ENCODE measurements at regions not wholly inside any gene's neighbourhood (a gene's known extent, or its start where the extent isn't known, plus 50 kb on each side); places are given as distances from the start of the nearest gene placed in this dataset.

- no peak for TF ChIP-seq ZNF687 (IDR thresholded peaks at IDR 0.05)
- no peak for TF ChIP-seq SMARCA5 (IDR thresholded peaks at IDR 0.05)
- TF ChIP-seq PAX5 (IDR thresholded peaks at IDR 0.05; ENCODE audit: borderline replicate concordance, low read depth, low read length), result no peak
These were observed 404.7 kb downstream of the BCL11A start (continued) for GRCh38 chr2:60148716-60149115.

- no peaks in the 10 kb centered on the region for H4K20me1 ChIP-seq (ENCODE audit: control insufficient read depth, insufficient read depth)
- intact Hi-C loops (cut with micrococcal nuclease; ENCODE audit: unreplicated experiment) (no loop called here), in situ Hi-C loops (cut with MboI) (no loop called here)
- no peak overlapping the region for H2AFZ ChIP-seq (ENCODE audit: control insufficient read depth, low read depth, low read length)
- no peak overlapping the region for H3K4me3 ChIP-seq
- no peak overlapping the region for H3K27ac ChIP-seq (ENCODE audit: control insufficient read depth, insufficient read depth)
- no peaks in the 10 kb centered on the region for H3K79me2 ChIP-seq (ENCODE audit: control insufficient read depth, insufficient read depth, low read length)
- H3K9ac ChIP-seq (ENCODE audit: control insufficient read depth, insufficient read depth, low read length), result no peak overlapping the region
- ChIA-PET POLR2A (no interaction called here), SMC1A (ENCODE audit: uncharacterized antibody, unreplicated experiment) (no interaction called here), RAD21 (ENCODE audit: unreplicated experiment) (no interaction called here), CTCF (no interaction called here)
- no peaks in the 10 kb centered on the region for H3K27me3 ChIP-seq (replicated peaks in 1 of 2; ENCODE audit: control insufficient read depth in 2 of 2, insufficient read depth in 2 of 2, low read length in 1 of 2)
- 20% methylated on average over 3 of the region's 3 CpGs for WGBS (ENCODE audit: insufficient coverage, insufficient replicate concordance, low lambda C conversion rate, missing lambda C conversion rate)
- no peak for DNase-seq (ENCODE audit: low read depth, low spot score)
- no peaks in the 10 kb centered on the region for H3K4me1 ChIP-seq (ENCODE audit: control insufficient read depth, insufficient read depth, low read length)
- no peak for FAIRE-seq
- BruUV-seq (replicated peaks), result no TSS peak
- no peak for TF ChIP-seq WRNIP1 (IDR thresholded peaks at IDR 0.05; ENCODE audit: borderline replicate concordance, low read depth, low read length)
- TF ChIP-seq ZNF217 (IDR thresholded peaks at IDR 0.05), result no peak
- no peak for TF ChIP-seq DPF2 (IDR thresholded peaks at IDR 0.05)
- TF ChIP-seq, protein P1, sequence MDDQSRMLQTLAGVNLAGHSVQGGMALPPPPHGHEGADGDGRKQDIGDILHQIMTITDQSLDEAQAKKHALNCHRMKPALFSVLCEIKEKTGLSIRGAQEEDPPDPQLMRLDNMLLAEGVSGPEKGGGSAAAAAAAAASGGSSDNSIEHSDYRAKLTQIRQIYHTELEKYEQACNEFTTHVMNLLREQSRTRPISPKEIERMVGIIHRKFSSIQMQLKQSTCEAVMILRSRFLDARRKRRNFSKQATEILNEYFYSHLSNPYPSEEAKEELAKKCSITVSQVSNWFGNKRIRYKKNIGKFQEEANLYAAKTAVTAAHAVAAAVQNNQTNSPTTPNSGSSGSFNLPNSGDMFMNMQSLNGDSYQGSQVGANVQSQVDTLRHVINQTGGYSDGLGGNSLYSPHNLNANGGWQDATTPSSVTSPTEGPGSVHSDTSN (IDR thresholded peaks at IDR 0.05; ENCODE audit: insufficient replicate concordance, low read depth, low read length), result no peak
- no peak for TF ChIP-seq ASH2L (IDR thresholded peaks at IDR 0.05; ENCODE audit: borderline replicate concordance, low read depth)
- no peak for TF ChIP-seq SMARCA5 (IDR thresholded peaks at IDR 0.05)
- H3K4me2 ChIP-seq (ENCODE audit: control insufficient read depth, insufficient read depth), result no peak overlapping the region
- no peaks in the 10 kb centered on the region; the same call in 1 of the 3 replicates for H3K9me3 ChIP-seq (replicated peaks; ENCODE audit: control insufficient read depth, insufficient read depth, low read length)
- no peaks in the 10 kb centered on the region for H3K36me3 ChIP-seq (ENCODE audit: control insufficient read depth in 2 of 2, insufficient read depth in 2 of 2, low read length in 1 of 2)
- ATAC-seq, result no peak
These were observed 413.3 kb downstream of the BCL11A start for GRCh38 chr2:60140185-60140584.

Data from GM12878 (cell line).